ENCODE measurements at regions not wholly inside any gene's neighbourhood (a gene's known extent, or its start where the extent isn't known, plus 50 kb on each side); places are given as distances from the start of the nearest gene placed in this dataset.

DNA sequence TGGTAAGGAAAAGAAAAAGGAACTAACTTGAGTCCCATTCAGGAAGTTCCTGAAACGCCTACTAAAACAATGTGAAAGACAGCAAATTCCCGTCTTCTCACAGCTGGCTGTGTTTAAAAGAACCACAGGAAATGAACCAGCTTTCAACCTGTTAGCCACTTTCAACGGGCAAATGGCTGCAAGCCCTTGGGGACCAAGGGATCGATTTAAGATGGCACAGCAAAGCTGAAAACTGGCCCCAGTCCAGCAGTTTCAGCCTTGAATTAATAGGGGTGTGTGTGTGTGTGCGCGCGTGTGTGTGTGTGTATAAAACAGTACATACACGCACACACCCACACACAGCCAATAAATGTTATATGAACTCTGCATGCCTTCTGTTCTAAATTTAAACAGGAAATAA, 168.7 kb upstream of the TMCO5A start:
- Histone ChIP-seq H3K36me3 (ENCODE audit: control insufficient read depth, insufficient read depth, low read length) (no peaks in the 10 kb centered on the region), H3K27ac (ENCODE audit: low read length) (no peak overlapping the region), H3K27me3 (ENCODE audit: control insufficient read depth, insufficient read depth, low read length) (no peaks in the 10 kb centered on the region), H3K4me3 (ENCODE audit: low read length) (no peak overlapping the region), H3K4me1 (ENCODE audit: control insufficient read depth, insufficient read depth, low read length) (peaks cover 2% of the 10 kb centered on the region), H3K9me3 (replicated peaks; ENCODE audit: control insufficient read depth, low read depth, low read length) (no peaks in the 10 kb centered on the region)
- DNase-seq: peak; percentile 41
- 0% methylated on average over 2 of the region's 8 CpGs for WGBS (ENCODE audit: insufficient coverage)

DNA sequence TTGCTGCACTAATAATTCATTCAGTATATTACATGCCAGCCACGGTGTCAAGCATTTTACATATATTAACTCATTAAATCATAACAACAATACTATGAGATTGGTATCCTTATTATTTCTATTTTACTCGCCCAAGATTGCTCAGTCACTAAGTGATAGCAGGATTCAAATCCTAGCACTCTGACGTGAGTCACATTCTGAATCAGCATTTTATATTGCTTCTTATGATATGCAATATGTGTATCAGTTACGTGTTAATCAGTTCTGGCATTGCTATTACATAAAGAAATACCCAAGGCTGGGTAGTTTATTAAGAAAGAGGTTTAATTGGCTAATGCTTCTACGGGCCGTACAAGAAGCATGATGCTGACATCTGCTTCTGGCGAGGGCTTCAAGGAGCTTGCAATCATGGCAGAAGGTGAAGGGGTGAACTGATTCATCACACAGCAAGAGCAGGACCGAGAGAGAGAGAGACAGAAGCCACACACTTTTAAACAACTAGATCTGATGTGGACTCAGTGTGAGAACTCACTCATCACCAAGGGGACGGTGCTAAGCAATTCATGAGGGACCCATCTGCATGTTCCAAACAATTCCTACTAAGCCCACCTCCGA, 166.5 kb upstream of the TMCO5A start:
- H3K27ac ChIP-seq (ENCODE audit: low read length): no peak overlapping the region
- no peak for DNase-seq
- peaks cover 2% of the 10 kb centered on the region for H3K4me1 ChIP-seq (ENCODE audit: control insufficient read depth, insufficient read depth, low read length)
- no peak overlapping the region for H3K4me3 ChIP-seq (ENCODE audit: low read length)
- 85% methylated on average over 3 of the region's 10 CpGs for WGBS (ENCODE audit: insufficient coverage)
- no peaks in the 10 kb centered on the region for H3K36me3 ChIP-seq (ENCODE audit: control insufficient read depth, insufficient read depth, low read length)
- H3K27me3 ChIP-seq (ENCODE audit: control insufficient read depth, insufficient read depth, low read length): no peaks in the 10 kb centered on the region
- H3K9me3 ChIP-seq (replicated peaks; ENCODE audit: control insufficient read depth, low read depth, low read length): no peaks in the 10 kb centered on the region

DNA sequence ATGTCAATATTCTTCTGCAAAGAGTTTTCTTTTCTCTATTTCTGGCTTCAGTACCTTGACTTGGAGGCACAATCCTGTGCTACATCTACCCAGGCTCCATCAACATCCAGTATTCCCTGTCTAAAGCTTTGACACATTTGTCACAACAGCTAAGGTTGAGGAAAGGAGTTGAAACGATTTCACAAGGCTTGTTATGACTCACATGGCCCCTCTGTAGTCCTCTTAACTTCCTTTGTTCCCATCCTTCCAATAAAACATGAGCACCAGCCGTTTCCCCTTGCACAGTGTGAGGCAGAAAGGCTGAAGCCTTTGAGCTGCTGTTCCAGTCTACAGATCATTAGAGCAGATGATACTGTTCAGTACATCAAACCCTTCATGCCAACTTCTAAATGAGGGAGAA, 163.0 kb upstream of the TMCO5A start:
- Histone ChIP-seq H3K4me3 (ENCODE audit: low read length) (no peak overlapping the region), H3K27me3 (ENCODE audit: control insufficient read depth, insufficient read depth, low read length) (no peaks in the 10 kb centered on the region), H3K27ac (ENCODE audit: low read length) (no peak overlapping the region), H3K36me3 (ENCODE audit: control insufficient read depth, insufficient read depth, low read length) (no peaks in the 10 kb centered on the region), H3K4me1 (ENCODE audit: control insufficient read depth, insufficient read depth, low read length) (no peaks in the 10 kb centered on the region), H3K9me3 (replicated peaks; ENCODE audit: control insufficient read depth, low read depth, low read length) (no peaks in the 10 kb centered on the region)
- WGBS (ENCODE audit: insufficient coverage): no CpG with 5 or more reads among the region's 2 CpGs
- no peak for DNase-seq

DNA sequence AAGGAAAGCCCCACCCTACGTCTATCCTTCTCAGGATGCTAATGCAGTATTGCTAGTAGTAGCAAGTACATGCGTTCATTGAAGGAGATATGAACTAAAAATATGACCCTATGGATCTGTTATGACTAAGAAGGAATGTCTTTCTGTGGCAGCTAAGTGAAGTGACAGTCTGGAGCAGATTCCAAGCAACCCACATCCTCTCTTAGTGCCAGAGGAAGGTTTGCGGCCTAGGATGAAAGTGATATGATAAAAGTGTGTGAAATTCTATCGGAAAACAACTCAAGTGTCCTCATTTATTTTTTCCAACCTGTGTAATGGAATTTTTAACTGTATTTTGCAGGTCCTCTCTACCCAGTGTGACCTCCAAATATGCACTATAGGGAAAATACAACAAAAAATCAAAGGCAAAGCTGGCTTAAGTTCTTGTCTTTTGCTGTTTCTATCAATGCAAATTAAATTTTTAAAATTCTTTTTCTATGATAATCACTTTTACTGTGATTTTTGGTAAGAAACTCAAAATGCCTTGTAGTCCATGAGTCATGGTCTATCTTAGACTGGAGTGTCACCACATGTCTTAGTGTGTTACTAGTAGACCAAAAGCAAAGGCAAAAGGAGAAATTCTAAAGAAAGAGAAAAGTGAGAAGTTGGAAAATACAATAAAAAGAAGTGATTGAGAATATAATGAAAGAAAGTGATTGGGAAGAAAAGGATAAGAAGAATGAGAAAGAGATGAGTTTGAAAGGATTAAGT, 161.2 kb upstream of the TMCO5A start:
- Histone ChIP-seq H3K27ac (ENCODE audit: low read length) (no peak overlapping the region), H3K4me3 (ENCODE audit: low read length) (no peak overlapping the region), H3K36me3 (ENCODE audit: control insufficient read depth, insufficient read depth, low read length) (no peaks in the 10 kb centered on the region), H3K27me3 (ENCODE audit: control insufficient read depth, insufficient read depth, low read length) (no peaks in the 10 kb centered on the region), H3K4me1 (ENCODE audit: control insufficient read depth, insufficient read depth, low read length) (no peaks in the 10 kb centered on the region), H3K9me3 (replicated peaks; ENCODE audit: control insufficient read depth, low read depth, low read length) (no peaks in the 10 kb centered on the region)
- DNase-seq: no peak
- no CpG with 5 or more reads among the region's 4 CpGs for WGBS (ENCODE audit: insufficient coverage)

DNA sequence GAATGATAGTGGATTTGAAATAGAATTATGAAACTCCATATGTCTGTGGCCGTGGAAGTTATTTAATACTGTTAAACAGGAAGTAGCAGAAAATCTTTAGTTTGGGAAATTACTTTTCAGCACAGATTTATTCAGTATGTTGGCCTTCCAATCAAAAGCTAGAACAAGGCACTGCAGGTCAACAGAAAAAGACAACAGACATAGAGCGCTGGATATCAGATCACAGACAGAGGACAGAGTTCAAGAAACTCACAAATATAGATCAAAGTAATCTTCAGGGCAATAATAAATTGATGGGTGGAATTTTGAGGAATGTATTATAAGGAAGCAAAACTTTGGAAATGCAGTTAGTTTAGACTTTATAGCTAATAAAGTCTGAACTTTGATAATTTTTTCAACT, 159.5 kb upstream of the TMCO5A start:
- DNase-seq: no peak
- WGBS (ENCODE audit: insufficient coverage): no CpG with 5 or more reads among the region's 2 CpGs
- Histone ChIP-seq H3K4me1 (ENCODE audit: control insufficient read depth, insufficient read depth, low read length) (no peaks in the 10 kb centered on the region), H3K27me3 (ENCODE audit: control insufficient read depth, insufficient read depth, low read length) (no peaks in the 10 kb centered on the region), H3K9me3 (replicated peaks; ENCODE audit: control insufficient read depth, low read depth, low read length) (no peaks in the 10 kb centered on the region), H3K27ac (ENCODE audit: low read length) (no peak overlapping the region), H3K36me3 (ENCODE audit: control insufficient read depth, insufficient read depth, low read length) (no peaks in the 10 kb centered on the region), H3K4me3 (ENCODE audit: low read length) (no peak overlapping the region)

DNA sequence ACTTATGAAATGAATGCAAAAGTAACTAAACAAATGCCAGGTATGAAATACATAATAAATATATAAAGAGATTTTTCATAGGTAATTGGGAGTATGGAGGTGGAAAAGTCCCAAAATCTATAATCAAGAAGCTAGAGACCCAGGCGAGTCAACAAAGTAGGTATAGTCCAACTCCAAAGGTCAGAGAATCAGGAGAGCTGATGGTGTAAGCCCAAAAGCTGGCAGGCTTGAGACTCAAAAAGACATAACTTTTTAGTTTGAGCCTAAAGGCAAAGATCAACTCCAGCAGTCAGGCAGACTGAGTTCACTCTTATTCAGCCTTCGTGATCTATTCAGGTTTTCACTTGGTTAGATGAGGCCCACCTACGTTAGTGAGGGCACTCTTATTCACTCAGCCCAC, 157.4 kb upstream of the TMCO5A start:
- H3K27me3 ChIP-seq (ENCODE audit: control insufficient read depth, insufficient read depth, low read length): no peaks in the 10 kb centered on the region
- no peak overlapping the region for H3K4me3 ChIP-seq (ENCODE audit: low read length)
- WGBS (ENCODE audit: insufficient coverage): 90% methylated on average over 3 of the region's 3 CpGs
- H3K27ac ChIP-seq (ENCODE audit: low read length): no peak overlapping the region
- H3K9me3 ChIP-seq (replicated peaks; ENCODE audit: control insufficient read depth, low read depth, low read length): no peaks in the 10 kb centered on the region
- no peak for DNase-seq
- no peaks in the 10 kb centered on the region for H3K4me1 ChIP-seq (ENCODE audit: control insufficient read depth, insufficient read depth, low read length)
- no peaks in the 10 kb centered on the region for H3K36me3 ChIP-seq (ENCODE audit: control insufficient read depth, insufficient read depth, low read length)

DNA sequence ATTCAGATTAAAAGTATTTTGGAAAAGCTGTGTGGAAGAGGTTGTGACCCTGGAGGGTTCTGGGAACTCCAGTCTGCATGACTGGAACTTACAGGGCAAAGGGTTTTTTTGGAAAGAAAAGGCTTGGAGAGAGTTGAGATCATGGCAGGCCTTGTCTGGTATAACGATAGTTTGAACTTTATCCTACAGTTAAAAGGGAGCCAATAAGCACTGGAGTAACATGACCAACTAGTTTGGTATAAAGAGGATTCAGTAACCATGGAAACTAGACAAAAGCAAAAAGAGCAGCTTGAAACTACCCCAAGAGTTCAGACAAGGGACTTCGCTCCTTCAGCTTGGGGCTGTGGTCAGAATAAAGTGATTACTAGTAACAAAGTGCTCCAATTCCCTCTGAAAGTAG, 151.2 kb upstream of the TMCO5A start:
- peak; percentile 15 for DNase-seq
- Histone ChIP-seq H3K27ac (ENCODE audit: low read length) (no peak overlapping the region), H3K36me3 (ENCODE audit: control insufficient read depth, insufficient read depth, low read length) (no peaks in the 10 kb centered on the region), H3K4me1 (ENCODE audit: control insufficient read depth, insufficient read depth, low read length) (no peaks in the 10 kb centered on the region), H3K4me3 (ENCODE audit: low read length) (no peak overlapping the region), H3K9me3 (replicated peaks; ENCODE audit: control insufficient read depth, low read depth, low read length) (no peaks in the 10 kb centered on the region), H3K27me3 (ENCODE audit: control insufficient read depth, insufficient read depth, low read length) (no peaks in the 10 kb centered on the region)
- no CpG with 5 or more reads among the region's 2 CpGs for WGBS (ENCODE audit: insufficient coverage)

DNA sequence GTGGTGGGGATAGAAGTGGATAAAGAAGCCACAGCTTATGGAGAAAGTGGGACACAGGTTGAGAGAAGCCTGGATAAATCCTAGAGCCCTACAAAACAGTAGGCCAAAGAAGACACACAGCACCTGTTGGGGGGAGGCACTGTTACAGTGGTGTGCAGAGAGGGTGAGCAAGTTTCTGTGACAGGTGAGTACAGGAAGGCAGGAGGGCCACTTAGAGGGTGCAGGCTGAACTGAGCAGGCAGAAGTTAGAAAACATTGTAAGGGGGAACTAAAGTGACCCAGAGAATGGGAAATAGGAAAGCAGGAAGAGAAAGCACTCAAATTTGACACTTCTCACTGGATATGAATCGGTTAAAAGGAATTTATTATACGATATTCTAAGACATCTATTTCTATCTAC, 146.1 kb upstream of the TMCO5A start:
- WGBS (ENCODE audit: insufficient coverage): no CpG with 5 or more reads among the region's 2 CpGs
- Histone ChIP-seq H3K36me3 (ENCODE audit: control insufficient read depth, insufficient read depth, low read length) (no peaks in the 10 kb centered on the region), H3K27ac (ENCODE audit: low read length) (no peak overlapping the region), H3K4me3 (ENCODE audit: low read length) (no peak overlapping the region), H3K27me3 (ENCODE audit: control insufficient read depth, insufficient read depth, low read length) (no peaks in the 10 kb centered on the region), H3K9me3 (replicated peaks; ENCODE audit: control insufficient read depth, low read depth, low read length) (no peaks in the 10 kb centered on the region), H3K4me1 (ENCODE audit: control insufficient read depth, insufficient read depth, low read length) (no peaks in the 10 kb centered on the region)
- DNase-seq: no peak

DNA sequence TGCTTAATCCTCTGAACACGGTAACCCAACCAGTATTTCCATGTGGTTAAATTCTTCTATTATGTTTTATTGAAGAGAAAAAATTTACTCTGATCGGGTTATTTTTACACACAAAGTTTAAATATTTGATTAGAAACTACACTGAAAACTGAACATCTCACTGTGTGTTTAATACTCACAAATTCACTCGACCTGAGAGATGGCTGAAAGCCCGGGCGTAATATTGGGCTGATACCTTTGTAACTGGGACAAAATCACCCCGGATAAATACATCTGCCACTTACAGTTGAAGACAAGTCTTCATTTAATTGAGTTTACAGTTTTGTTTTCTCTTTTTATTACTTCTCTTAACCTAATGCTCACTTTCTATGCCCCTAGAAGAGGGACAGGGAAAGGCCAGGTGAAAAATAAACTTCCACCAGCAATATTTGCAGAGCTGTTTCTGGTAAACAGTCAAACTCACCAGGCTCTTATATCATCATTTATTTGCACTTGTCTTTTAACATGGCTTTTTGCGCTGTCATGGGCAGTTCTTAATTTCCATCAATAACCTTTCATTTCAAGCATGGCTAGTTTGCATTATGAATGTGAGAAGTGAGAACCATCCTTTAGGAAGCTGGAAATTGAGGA, 145.6 kb upstream of the TMCO5A start:
- no peaks in the 10 kb centered on the region for H3K27me3 ChIP-seq (ENCODE audit: control insufficient read depth, insufficient read depth, low read length)

DNA sequence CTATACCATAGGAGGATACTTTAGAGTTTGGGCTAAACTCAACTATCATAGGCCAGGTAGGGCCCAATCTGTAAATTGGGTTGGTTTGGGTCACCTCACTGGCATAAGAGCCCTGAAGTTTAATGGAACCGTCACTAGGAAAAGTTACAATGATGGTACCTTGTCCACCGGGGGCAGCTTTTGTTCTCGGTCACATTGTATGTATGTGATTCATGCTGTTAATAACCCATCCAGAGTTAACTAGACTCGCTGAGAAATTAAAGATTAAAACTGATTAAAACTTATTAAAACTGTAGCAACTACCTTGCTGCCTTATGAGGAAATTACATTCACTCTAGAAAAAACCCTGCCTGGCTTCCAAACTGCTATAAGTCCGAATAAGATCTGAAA, 145.0 kb upstream of the TMCO5A start:
- Histone ChIP-seq H3K4me3 (ENCODE audit: low read length) (no peak overlapping the region), H3K4me1 (ENCODE audit: control insufficient read depth, insufficient read depth, low read length) (no peaks in the 10 kb centered on the region), H3K36me3 (ENCODE audit: control insufficient read depth, insufficient read depth, low read length) (no peaks in the 10 kb centered on the region), H3K9me3 (replicated peaks; ENCODE audit: control insufficient read depth, low read depth, low read length) (no peaks in the 10 kb centered on the region), H3K27me3 (ENCODE audit: control insufficient read depth, insufficient read depth, low read length) (no peaks in the 10 kb centered on the region), H3K27ac (ENCODE audit: low read length) (no peak overlapping the region)
- WGBS (ENCODE audit: insufficient coverage): 100% methylated on average over 1 of the region's 5 CpGs
- no peak for DNase-seq

More for the DNA sequence above, 145.6 kb upstream of the TMCO5A start:
- Histone ChIP-seq H3K27ac (ENCODE audit: low read length) (no peak overlapping the region), H3K36me3 (ENCODE audit: control insufficient read depth, insufficient read depth, low read length) (no peaks in the 10 kb centered on the region), H3K4me1 (ENCODE audit: control insufficient read depth, insufficient read depth, low read length) (no peaks in the 10 kb centered on the region), H3K9me3 (replicated peaks; ENCODE audit: control insufficient read depth, low read depth, low read length) (no peaks in the 10 kb centered on the region), H3K4me3 (ENCODE audit: low read length) (no peak overlapping the region)
- DNase-seq: no peak
- no CpG with 5 or more reads among the region's 7 CpGs for WGBS (ENCODE audit: insufficient coverage)

All from muscle of leg (tissue), 3 donors.